HG03565 (cell line): ENCODE measurements at regions not wholly inside any gene's neighbourhood (a gene's known extent, or its start where the extent isn't known, plus 50 kb on each side); places are given as distances from the start of the nearest gene placed in this dataset.
"Not testable (repeated sequence)": the region's sequence is repeated elsewhere in the genome, so short reads cannot be mapped to it uniquely, and the experiment has no call there.

Experiments
- ATAC-seq: cut with Tn5 transposase; IDR thresholded peaks from one replicate; pipeline ENCODE4 v1.9.1; 2021; ENCODE audit warnings: mild to moderate bottlenecking, moderate library complexity; ENCODE audit not compliant: unreplicated experiment

DNA sequence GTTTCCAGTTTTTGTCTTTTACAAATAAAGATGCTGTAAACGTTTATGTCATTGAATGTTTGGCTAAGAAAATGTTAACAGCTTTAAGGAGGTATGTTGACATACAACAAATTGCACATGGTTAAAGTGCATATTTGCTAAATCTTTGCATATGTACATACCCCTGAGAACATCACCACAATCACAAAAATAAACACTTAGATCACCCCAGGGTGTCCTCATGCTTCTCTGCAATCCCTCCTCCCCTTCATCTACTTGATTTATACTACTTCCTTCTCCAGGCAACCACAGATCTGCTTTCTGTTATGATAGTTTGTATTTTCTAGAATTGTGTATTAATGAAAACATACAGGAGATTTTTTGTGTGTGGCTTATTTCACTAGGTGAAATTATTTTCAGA is 209.5 kb downstream of the GLRX3 start:
- ATAC-seq, result no peak

DNA sequence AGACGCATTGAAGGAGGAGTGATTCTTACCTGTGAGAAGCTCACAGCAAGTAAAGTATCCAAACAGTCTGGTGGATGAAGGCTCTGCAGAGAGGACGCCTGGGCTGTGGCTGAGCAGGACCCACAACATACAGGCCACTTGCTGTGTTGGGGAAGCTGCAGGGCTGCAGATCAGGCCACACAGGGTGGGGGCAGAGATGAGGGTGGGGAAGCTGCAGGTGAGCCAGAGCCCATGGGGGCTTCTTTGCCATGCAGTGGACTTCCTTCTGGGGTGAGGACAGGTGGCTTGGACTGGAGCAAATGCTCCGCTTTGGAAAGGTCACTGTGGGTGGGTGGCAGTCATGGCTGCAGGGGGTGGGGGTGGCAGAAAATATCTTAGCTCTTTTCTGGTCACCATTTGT is 214.8 kb downstream of the GLRX3 start:
- ATAC-seq, result no peak

DNA sequence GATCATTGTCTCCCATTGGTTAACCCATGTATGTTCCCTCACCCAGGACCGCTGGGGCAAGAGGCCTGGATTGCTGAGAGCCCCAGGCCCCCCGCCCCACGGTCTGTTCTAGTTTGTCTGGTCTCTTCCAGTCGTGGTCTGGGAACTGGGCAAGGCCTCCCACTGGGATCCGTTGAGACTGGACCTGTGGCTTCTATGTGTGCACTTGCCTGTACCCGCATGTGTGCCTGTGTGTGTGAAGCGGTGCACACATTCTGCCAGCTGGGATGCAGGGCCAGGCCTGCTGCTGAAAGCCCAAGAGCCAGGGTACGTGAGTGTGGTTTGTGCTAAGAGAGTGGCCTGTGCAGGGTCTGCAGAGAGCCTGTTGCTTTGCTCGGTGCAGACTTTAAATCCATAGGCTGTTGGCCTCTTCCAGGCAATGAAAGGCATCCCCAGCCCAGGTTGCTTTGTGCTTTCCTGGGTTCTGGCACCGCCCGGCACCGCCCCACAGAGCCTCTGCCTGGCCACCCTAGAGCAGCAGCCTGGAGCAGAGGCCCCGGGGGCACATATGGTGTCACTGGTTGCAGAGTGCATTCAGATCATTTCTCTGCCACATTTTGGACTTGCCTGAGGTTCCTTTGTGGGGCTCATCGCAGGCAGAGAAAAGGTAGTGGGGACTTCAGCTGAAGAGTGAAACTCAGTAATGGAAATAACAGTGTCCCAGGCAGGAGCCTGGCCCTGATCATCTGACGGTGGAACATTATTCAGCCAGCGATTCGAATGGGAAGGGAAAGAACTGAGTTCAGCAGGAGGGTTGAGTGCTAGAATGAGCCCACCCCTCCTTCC is 215.5 kb downstream of the GLRX3 start:
- no peak for ATAC-seq

DNA sequence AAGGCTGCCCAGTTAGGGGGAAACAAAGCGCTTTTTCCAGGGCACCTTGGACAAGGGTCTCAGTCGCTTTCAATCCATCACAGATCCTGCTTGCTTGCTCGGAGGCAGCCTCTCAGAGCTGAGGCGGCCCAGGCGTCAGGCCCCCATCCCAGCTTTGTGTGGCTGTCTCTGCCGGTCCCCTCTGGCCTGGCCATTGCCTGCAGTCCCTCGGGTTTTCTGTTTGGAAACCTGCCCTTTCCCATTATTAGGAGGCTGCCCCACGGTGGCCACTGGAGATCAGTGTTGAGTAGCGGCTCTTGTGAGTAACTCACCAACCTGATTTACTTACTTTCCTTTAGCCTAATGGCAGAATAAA is 216.1 kb downstream of the GLRX3 start:
- no peak for ATAC-seq

DNA sequence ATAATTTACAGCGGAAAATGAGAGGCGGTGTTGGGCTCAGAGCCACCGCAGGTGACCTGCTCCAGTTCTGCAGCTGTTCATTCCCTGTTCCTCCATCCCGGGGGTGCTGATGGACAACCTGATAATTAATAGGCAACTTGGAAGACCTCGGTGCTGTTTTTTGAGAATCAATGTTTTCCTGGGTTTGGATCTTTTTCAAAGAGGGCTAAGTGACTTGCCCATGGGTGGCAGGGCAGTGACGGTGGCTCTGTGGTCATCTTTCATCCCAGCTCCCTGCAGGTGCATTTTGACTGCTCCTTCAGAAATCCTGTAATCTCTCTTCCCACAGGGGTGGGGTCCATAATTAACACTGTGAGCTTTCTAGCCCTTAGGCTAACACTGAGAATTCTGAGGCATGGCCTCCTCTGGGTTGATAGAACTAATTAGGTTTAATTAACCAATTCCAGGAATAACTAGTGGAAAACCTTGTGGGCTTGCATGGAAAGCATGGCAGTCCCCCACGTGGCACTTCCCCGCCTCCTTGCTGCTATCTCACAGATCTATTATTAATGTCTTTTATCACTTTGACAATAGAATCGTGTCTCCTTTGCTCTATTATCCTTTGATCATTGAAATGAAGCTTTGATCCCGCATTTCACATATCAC is 217.9 kb downstream of the GLRX3 start:
- no peak for ATAC-seq

DNA sequence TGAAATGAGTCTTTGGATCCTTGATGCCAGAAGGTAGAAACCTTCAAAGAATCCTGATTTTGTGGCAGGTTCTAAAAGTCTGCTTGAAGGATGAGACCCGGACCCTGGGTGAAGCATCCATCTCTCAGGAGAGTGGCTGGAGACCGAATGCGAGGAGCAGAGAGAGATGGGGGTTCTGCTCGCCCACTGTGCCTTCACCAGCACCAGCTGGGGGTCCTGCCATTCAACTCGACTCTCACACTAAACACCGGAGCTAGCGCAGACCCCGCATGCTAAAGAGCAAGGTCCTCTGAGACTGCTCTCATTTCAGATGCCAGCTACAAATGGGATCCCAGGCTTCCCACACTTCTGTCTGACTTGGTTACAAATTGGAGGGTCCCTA is 218.4 kb downstream of the GLRX3 start:
- ATAC-seq, result no peak

DNA sequence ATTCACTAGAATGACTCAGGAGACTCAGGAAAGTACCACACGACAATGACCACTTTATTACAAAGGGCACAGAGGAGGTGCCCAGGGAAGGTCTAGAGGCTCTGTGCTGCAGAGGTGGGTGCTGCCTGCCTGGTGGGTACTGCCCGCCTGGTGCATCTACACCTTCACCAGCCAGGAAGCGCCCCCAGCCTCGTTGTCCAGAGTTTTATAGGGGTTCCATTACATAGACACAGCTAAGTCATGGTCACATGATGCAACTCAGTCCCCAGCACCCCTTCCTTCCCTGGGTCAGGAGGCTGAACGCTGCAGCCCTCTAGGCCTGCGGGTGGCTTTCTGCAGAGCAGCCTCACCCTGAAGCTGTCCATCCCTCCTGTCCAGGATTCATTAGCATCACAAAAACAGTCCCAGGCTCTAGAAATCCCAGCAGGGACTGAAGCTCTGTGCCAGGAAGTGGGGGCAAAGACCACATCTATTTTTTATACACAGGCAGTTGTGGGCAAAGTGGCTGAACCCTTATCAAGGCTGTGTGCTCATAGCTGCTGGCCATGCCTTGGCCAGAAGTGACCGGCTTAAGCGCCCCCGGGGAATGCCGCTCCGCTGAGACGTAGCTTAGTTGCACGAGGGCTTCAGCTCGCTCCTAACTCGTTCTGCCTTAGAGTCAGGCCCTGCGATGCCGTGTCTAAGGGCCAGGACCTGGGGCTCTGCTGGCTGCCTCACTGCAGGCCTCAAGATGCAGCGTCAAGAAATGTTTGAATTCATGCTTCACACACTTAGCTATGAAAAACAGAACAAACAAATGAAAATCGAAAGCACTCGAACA is 219.0 kb downstream of the GLRX3 start:
- ATAC-seq, result no peak

DNA sequence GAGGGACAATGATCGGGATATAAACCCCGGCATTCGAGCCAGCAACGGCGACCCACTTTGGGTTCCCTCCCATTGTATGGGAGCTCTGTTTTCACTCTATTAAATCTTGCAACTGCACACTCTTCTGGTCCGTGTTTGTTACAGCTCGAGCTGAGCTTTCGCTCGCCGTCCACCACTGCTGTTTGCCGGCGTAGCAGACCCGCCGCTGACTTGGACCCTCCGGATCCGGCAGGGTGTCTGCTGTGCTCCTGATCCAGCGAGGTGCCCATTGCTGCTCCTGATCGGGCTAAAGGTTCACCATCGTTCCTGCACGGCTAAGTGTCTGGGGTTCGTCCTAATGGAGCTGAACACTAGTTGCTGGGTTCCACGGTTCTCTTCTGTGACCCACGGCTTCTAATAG is 220.2 kb downstream of the GLRX3 start:
- ATAC-seq, result not testable (repeated sequence)

DNA sequence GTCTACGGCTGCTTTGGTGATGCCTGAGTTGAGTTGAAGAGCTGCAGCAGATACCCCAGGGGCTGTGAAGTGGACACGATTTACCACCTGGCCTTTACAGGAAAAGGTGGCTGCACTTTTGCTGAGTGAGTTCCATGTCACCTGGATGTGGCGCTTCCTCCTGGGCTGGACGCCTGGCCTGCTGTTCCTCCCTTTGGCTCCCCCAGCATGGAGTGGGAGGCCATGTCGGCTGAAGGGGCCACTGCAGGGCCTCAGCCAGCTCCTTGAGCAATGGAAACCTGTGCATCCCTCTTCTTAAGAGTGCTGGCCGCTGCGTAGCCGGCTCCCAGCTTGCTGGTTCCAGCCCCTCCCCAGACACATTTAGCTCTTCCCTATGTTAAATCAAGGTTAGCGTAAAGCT is 221.0 kb downstream of the GLRX3 start:
- ATAC-seq, result no peak

DNA sequence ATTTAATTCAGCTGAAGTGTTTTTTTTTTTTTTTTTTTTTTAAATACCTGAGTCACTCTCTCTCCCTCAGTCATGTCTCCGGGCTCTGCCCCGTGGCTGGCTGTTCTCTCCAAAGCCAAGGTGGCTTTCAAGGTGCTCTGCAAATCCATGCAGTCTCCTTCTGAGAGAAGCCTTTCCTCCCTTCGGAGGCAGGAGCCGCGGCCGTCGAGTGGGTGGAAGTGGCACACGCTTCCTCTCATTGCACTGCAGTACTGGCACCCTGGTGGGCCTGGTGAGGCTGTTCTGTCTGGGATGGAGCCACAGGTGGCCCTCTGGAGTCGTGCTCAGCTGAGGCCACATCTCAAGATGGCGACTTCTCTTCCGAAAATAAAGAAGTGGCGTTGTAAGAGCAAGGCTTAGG is 221.8 kb downstream of the GLRX3 start:
- no peak for ATAC-seq

DNA sequence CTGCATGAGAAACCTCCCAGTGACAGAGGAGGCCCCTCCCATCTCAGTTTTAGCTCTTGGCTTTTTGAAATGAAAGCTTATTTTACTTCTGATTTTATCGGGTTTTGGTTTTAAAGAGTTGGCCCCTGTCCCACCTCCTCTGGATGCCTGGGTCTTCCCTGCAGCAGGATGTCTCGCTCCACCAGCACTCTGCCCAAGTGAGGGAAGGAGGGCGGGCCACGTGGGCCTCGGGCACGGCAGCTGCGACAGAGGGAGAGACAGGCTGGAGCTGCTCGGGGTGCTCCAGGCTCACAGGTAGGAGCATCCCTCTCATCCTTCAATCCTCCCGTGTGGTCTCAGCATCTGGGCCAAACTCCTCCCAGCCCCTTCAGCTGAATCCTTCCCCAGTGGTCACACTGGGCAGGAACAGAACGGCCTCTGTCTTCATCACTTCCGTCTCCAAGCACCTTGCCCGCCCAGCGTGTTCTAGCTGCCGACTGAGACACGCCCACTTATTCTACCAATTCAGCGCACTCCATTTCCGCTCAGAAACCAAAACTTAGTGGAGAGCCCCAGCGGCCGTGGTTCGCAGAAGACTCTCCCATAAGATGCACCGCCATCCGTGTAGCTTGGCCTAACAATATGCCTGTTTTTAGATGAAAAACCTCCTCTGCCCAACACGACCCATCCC is 222.9 kb downstream of the GLRX3 start:
- ATAC-seq, result no peak

DNA sequence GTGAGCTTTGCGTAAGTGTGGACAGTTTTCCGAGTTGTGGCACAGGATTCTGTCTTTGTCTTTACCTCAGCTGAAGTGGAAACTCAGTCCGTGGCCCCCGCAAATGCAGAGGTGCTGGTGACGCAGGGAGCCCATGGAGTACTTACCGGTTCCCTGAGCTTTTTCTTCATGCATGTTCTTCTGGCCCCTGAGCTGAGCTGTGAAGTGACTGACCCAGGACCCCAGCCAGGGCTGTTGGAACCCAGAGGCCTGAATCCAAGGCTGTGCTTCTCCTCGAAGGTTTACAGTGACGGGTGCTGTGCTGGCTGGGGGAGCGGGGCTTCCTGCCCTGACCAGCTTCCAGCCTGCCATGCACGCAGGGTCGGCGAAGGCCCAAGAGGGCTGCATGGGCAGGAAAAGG is 223.5 kb downstream of the GLRX3 start:
- no peak for ATAC-seq

DNA sequence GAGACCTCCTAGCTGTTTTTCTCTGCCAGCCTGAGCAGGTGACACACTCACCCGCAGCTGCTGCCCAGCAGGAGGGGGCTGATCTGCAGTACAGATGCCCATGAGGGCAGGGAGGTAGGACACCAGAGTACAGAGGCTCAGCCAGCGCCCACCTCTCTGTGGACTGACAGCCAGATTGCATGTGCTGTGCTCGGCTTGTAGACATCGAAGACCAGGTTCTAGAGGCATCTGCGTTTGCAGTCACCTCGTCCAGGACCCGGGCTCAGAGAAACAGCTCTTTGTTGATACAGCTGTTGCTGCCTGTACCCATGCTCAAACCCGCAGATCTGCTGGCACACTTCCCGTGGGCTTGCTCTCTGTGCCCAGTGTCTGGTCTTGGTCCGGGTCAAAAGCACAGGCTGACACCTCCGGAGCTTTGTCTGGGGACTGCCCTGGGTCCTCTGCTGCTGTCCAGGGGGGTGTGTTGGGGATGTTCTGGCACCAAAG is 224.7 kb downstream of the GLRX3 start:
- ATAC-seq, result no peak

DNA sequence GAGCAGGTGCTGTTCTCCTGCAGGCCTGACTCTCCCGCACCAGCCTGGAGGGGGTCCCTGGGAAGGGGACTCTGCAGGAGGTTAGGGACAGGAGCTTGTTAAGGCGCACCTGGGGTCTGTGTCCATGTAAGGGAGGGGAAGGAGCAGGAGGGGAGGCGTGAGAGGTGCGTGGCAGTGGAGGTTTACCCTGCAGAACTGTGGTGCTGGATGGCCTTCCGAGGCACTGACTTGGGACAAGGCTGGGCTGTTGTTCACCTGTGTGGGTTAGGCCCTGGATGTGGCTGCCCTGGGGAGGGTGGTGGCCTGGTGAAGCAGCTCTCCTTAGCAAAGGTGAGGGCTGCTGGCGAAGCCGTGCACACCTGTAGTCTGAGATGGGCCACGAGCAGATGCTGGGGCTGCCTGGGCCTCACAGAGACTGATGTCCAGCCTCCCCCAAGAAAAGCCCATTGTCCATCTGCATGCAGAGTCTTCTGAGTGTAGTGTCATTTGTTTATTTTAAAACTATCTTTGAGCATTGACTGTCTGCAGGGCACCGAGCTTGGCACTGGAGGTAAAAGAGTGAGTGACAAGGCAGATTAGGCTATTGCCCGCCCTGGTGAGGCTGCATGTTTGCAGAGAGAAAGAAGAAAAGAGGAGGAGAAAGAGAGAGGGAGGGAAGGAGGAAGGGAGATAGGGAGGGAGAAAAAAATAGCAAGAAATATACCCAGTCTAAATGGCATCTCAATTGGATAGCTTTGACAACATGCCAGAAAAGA is 225.3 kb downstream of the GLRX3 start:
- ATAC-seq, result no peak

DNA sequence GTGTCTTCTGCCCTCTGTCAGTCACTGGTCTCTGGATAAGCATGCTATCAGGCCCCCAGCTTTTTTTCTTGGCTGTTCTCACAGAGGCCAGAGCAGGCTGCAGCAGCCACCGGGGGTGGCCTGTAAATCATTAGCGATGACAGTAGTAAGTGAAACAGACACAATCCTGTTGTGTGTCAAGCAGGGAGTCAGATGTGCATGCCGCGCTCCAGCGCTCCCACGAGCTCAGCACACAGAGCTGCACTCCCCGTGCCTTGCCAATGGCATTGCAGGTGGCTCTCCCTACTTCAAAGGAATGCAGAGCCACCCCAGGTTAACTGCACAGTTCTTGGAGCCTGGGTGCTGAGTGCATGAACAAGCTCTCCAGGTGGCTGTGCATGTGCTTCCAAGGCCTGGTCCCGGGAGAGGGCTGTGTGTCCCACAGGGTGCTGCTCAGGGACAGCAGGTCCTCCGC is 226.1 kb downstream of the GLRX3 start:
- ATAC-seq, result no peak

DNA sequence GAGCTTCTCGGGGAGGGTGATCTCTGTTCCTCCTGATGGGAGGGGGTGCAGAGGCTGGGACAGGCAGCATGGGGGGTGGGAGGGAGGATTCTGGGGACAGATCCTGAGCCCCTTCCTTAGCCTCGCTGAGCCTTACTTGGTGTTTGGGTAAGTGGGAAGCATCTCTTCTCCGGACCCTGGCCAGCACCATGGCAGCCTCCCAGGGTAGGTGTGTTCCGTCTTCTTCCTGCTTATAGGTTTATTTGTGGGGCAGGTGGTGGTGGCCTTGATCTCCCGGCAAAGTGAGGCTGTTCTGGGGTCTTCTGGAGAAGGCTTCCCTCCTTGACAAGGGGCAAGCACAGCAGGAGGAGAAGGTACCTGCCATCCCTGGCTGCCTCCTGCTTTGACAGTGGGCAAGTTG is 226.9 kb downstream of the GLRX3 start:
- ATAC-seq, result no peak

DNA sequence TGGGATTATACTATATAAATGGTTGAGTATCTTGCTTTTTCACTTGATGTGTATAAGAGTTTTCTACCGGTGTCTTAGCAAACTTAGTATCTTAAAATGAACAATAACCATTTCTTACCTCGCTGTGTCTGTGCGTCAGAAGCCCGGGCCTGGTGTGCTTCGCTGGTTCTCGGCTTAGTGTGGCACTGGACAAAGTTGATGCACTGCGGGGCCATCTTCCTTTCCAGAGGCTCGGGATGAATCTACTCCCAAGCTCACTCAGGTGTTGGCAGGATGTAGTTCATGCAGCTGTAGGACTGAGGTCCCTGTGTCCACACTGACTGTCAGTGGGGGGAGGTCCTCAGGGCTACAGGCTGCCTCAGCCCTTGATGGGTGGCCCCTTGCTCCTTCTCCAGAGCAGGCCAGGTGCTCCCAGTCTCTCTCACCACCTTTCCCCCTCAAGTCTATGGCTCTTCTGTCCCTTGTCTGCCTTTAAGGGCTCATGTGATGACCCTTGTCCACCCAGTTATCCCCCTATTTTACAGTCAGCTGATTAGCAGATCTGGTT is 227.8 kb downstream of the GLRX3 start:
- no peak for ATAC-seq

DNA sequence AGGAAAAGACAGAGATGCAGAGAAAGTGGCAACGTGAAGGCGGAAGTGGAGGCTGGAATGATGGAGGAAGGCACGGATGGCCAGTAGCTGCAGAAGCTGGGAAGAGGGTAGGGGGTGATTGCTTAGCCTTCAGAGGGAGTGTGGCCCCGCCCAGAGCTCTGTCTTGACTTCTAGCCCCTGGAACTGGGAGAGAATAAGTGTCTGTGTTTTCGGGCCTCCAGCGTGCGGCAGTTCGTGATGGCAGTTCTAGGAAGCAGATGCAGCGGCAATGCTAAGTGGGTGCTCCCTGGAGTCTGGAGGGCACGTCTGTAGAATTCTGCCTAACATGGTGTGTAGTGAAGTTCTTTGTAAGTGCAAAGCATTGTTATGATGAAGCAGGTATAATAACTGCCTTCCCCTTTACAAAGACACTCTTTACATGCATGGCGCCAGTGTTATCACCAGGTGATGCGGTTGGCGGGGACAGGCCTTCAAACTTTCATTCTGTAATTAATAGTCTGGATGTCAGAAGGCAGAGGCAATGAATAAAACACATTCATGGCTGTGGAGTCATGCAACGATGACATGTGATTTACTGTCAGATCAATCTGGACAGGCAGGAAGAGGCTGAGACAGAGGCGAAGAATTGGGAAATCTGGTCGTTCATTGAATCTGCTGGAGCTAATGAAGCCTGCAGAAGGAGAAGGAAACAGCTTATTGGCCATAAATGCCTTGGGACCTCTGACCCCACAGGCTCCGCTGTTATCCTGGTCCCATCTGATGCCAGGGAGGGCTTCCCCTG is 228.6 kb downstream of the GLRX3 start:
- ATAC-seq, result no peak
